ENCODE measurements at regions not wholly inside any gene's neighbourhood (a gene's known extent, or its start where the extent isn't known, plus 50 kb on each side); places are given as distances from the start of the nearest gene placed in this dataset.
"Not testable (repeated sequence)": the region's sequence is repeated elsewhere in the genome, so short reads cannot be mapped to it uniquely, and the experiment has no call there.

- TF ChIP-seq CTCF (IDR thresholded peaks at IDR 0.05; ENCODE audit: low read depth, low read length), result no peak
- H3K4me3 ChIP-seq (ENCODE audit: low read depth, low read length), result no peak overlapping the region
Measured at GRCh38 chr14:105880616-105881015, 354.2 kb downstream of the TMEM121 start.

- no peak overlapping the region for H3K4me3 ChIP-seq (ENCODE audit: low read depth, low read length)
Measured at GRCh38 chr14:105881021-105881930, 354.9 kb downstream of the TMEM121 start.

GRCh38 chr14:105882011-105882410 is 355.6 kb downstream of the TMEM121 start:
- not testable (repeated sequence) for H3K4me3 ChIP-seq (ENCODE audit: low read depth, low read length)

More at GRCh38 chr14:105881021-105881930, 354.9 kb downstream of the TMEM121 start:
- no peak for TF ChIP-seq CTCF (IDR thresholded peaks at IDR 0.05; ENCODE audit: low read depth, low read length)

- H3K4me3 ChIP-seq (ENCODE audit: low read depth, low read length), result no peak overlapping the region
- TF ChIP-seq CTCF (IDR thresholded peaks at IDR 0.05; ENCODE audit: low read depth, low read length), result no peak
Measured at GRCh38 chr14:105882626-105883025, 356.2 kb downstream of the TMEM121 start.

- no peak for TF ChIP-seq CTCF (IDR thresholded peaks at IDR 0.05; ENCODE audit: low read depth, low read length)
- no peak overlapping the region for H3K4me3 ChIP-seq (ENCODE audit: low read depth, low read length)
Measured at GRCh38 chr14:105883066-105884005, 357.0 kb downstream of the TMEM121 start.

GRCh38 chr14:105884192-105884807 is 357.9 kb downstream of the TMEM121 start:
- not testable (repeated sequence) for H3K4me3 ChIP-seq (ENCODE audit: low read depth, low read length)

GRCh38 chr14:105884808-105885281 is 358.5 kb downstream of the TMEM121 start:
- H3K4me3 ChIP-seq (ENCODE audit: low read depth, low read length), result no peak overlapping the region
- no peak for TF ChIP-seq CTCF (IDR thresholded peaks at IDR 0.05; ENCODE audit: low read depth, low read length)
